GM19035 (cell line): ENCODE measurements at regions not wholly inside any gene's neighbourhood (a gene's known extent, or its start where the extent isn't known, plus 50 kb on each side); places are given as distances from the start of the nearest gene placed in this dataset.

Source experiments
- ATAC-seq: cut with Tn5 transposase; IDR thresholded peaks from one replicate; pipeline ENCODE4 v1.9.1; 2021; ENCODE audit not compliant: unreplicated experiment

DNA sequence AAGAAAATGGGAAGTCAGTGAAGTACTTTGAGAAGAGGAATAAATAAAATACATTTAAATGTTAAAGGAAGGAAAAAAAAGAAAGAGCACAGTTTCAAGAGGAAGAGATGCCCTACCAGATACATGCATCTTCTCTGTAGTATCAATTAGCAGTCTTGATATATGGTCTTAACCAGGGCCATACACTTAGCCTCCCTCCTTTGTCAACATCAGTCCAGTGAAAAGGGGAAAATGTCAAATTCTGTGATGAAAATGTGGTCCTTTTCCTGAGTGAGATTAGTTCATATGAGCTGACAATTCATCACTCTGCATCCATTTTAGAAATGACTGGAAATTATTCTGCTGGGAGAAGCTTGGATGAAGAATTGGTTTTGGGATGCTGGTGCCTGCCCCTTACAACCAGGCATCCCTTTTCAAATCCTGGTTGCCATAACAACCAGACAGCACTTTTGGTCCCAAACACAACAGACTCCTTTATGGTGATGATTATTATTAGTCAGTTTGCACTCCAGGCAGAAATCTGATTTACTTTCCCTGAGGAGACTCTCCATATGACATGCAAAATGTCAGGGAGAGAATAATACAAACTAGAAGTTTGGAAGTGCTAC is 933.6 kb upstream of the CDH8 start:
- no peak for ATAC-seq

DNA sequence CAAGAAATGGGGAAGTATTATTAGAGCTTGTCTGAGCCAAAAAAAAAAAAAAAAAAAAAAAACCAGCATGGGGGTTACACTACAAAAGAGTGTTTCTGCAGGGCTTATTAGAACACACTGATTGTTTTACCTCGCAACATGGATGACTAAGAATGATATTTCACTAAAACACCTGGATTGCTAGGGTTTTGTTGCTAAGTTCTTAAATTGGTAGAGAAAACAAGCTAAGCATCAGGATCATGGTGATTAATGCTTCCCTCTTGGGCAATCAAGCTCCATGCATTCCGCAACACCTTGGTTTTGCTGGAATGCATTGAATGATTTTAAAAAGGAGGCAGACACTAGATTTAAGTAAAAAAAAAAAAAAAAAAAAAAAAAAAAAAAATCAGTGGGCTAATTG is 931.4 kb upstream of the CDH8 start:
- ATAC-seq, result no peak

DNA sequence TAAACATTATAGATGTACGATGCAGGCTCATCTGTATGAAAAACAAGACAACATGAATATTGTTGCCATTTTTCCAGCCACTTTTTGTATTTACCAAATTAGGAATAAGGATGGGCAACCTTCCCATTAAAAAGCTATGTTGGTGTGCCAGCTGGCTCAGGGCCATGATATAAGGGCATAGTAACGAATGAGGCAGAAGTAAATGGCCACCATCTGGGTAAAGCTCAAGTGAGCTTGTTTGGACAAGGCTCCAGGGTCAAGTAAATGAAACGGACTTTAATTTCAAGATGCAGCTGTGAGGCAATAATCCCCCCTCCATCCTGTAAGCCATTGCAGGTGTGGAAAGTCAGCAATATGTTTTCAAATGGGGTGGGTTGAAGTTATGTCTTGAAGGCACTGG is 930.9 kb upstream of the CDH8 start:
- ATAC-seq, result no peak

DNA sequence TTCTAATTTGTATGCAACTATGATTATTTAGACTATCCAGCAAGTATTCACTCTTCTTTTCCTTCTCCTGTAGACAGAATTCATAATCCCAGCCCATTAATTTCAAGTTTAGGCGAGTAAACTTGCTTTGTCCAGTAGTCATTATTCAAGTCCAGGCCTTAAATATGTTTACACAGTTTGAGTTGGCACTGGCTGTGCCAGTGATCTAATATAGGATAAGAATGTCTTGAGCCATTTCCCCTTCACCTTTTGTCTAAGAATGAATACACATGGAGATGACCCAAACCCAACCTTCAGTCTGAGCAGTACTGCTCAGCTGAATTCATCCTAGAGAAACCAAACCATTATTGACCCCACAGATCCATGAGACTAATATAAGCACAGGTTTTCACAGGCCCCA is 930.4 kb upstream of the CDH8 start:
- ATAC-seq, result no peak

DNA sequence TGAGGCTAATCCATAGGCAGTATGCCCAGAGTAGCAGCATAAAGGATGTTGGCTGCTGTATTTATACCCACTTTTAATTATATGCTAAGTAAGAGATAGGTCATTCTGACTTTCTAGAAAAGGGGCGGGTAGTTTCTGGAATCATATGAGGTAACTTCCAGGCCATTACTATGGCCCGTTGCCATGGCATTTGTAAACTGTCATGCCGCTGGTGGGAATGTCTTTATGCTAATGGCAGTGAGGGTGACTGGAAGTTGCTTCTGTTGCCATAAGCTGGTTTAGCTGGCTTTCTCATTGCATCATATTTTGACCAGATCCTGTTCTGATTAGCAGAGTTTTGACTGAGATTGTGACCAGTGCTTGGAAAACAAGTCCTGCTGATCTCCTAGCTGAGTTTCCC is 929.6 kb upstream of the CDH8 start:
- no peak for ATAC-seq

DNA sequence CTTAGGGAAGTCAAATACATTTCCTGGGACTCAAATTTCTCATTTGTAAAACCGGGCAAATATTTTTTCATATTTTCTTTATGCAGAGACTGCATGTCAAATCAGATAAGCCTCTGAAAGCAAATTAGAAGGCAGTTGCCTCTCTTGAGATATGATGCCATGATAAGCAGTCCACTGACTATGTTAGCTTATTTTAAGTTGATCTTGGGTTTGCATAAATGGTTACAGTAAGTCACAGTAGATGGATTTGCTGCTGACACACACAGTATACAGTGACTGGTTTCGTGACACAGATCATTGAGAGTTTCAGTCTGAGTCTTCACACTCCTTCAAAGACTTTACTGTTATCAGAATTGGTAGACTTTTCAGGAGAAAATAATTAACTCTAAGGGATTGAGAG is 927.6 kb upstream of the CDH8 start:
- no peak for ATAC-seq

DNA sequence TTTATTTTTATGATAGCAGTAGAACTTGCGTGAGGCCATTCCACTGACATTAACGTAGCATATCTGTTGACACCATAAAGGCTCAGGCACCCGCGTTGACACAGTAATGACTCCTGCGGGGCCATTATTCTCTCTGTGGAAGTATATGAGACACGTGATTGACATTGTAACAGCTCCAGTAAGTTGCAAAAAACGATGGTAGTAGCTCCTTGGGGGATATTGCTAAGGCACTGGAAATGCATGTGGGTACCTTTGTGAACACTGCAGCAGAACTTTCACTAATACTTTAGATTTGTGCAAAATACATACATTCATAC is 918.8 kb upstream of the CDH8 start:
- no peak for ATAC-seq

DNA sequence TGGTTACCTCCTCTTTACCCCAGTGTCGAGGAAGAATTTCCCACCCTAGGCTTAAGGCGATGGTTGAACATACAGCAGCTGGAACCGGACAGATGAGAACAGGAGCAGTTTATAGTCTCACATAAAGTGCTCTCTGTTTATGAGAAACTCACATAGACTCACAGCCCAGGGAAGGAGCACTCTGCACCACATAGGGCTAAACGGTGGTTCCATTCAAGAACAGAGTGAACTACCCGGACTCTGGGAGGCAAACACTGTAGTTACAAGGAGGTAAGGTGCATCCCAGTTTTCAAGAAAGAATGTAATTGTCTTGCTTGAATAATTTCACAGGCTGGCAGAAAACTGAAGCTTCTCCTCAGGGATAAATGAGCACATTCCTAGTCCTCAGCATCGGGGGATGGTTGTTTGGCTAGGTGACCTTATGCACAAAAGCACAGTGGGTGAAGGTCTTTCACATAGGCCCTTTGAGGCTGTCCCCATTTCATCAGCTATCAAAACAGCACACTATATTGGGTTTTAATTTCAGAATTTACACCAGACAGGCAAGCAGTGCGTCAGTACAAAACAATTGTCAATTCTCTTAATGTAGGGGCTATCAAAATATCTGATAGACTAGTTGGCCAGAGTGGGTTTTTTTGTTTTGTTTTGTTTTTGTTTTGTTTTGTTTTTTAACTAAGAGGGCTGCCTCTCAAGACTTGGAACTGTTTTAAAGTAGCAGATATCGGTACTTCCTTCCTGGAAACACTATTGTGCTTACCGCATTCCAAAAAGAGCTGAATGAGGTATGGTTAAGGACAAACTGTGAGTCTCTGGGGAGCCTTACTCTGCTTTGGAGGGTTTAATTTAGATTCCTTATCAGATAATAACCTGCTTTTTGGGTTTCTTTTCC is 918.1 kb upstream of the CDH8 start:
- no peak for ATAC-seq

DNA sequence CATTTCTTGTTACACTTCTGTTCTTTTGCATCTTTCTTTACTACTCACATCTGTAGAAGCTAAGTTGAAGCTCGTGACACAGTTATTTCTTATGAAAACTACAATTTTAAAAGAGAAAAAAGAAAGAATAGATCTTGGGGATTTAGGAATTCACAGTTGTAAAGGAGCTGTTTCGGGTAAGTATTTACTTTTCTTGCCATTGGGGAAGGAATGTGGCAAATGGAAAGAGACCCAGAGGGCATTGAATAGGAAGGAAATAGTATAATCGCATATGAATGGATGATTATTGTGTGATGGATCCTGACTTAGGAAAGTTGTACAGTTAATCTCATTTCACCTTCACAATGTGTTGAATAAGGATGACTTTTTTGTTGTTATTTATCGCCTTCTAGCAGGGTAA is 914.1 kb upstream of the CDH8 start:
- ATAC-seq, result no peak

DNA sequence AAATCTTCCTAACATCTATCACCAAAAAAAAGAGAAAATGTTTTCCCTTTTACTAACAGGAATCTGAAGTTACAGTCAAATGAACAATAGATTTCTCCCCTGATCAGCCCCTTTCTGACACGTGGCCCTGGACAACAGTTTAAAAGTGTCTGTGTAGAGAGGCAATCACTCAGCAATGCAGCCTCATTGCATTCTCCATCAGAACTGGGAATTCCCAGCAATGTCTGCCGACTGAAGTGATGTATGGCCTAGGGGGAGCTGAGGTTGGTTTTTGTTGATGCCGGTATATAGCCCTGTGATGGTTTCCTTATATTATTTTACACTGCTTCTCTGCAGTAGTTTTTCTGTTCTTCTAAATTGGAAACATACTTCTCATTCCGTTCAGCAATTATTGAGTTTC is 904.3 kb upstream of the CDH8 start:
- ATAC-seq, result no peak

DNA sequence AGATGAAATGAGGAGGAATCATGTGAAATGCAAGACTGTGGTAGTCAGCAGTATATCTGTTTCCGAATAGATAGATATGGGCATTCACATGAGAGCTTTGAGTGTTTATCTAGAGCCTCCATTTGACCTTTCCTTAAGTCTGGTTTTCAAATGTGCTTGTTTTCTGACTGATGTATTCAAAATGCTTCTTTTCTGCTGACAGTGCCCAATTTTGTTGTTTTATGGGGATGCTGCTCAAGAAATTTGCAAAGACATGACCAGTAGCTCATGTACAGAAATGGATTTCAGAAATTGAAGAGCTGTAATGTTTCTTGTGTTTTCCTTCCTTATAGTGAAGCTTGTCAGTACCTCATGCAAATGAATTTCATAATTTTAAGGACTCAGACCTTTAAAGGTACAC is 903.4 kb upstream of the CDH8 start:
- ATAC-seq, result no peak

DNA sequence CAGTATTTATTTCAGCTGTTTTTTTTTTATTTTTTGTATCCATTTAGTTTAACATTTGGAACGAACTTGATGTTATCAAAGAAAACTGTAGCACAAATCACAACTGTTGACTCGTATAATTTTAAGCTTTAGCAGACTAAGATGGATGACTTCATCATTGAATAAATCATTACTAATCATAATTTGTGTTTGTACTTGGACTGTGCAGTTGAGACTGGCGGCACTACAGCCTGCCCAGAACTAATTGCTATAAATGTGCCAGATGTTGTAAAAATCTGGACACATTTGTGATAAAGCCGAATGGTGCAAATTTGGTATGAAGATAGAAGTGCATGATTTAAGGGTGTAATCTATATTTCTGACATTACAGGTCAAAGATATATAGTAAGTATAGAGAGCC is 897.7 kb upstream of the CDH8 start:
- ATAC-seq, result no peak

DNA sequence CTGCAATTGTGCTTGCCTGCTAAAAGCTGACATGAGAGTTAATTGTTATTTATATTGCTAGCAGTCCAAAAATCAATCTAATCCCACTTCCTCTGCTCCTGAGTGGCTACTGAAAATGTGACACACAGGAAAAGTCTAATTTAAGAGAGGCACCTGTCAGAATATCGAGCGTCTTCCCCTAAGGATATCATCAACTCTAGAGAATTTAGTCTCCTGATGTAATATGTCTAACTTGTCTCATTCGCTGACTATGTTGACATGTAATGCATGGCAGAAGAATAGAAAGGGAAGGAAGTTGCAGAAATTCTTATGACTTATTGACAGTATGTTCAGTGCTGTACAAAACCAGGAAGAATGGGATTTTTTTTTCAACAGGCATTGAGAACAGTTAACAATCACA is 893.4 kb upstream of the CDH8 start:
- no peak for ATAC-seq

DNA sequence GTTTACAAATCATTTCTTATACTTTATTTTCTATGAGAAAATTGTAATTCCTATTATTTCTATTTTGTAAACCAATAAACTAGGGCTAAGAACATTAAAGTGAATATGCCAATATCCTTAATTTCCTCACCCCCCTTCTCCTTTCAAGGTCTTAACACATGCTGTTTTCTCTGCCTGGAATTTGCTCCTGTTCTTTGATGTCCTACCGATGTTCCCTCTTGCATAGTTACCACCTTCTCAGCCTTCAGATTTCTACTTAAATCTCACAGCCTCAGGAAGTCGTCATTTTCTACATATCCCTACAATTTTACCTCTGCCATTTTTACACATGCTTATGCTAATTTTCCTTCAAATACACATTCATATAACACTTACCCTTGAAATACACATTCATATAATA is 890.9 kb upstream of the CDH8 start:
- no peak for ATAC-seq

DNA sequence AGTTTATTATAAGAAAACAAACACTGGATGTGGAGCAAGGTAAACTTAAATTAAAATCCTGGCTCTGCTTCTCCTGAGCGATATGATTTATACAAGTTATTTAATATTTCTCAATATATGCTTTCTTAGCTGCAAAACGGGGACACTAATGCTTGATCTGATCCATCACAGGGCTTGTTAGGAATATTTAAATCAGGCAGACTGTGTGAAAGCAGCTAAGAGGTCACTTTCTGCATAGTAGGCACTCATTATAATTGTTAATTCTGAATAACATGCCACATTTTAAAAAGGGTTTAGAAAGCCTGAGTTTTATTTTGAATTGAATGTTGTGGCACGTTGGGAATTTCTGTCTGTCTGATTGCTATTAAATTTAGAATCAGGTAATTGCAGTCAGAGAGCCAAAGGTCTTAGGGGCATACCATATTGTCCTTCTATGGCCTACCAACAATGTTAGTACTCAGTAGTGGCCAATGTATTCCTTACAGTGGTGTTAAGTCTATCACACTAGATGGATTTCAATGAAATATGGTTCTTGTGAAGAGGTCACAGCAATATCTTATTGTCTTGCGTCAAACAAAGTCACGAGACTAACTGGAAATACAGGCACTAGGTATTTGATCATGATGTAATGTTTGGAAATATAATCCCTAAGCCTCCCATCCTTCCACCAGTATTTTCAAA is 890.0 kb upstream of the CDH8 start:
- ATAC-seq, result no peak

DNA sequence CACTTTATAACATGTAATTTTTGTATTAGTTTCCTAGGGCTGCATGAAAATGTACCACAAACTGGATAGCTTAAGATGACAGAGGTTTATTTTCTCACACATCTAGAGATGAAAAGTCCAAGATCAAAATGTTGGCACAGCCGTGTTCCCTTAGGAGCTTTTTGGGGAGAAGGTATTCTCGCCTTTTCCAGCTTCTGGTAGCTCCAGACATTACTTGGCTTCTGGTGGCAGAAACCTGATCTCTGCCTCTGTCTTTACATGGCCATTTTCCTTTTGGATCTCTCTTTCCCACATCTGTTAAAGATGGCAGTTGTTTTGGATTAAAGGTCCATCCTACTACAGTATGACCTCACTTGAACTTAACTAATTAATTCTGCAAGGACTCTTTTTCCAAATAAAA is 885.7 kb upstream of the CDH8 start:
- ATAC-seq, result no peak

DNA sequence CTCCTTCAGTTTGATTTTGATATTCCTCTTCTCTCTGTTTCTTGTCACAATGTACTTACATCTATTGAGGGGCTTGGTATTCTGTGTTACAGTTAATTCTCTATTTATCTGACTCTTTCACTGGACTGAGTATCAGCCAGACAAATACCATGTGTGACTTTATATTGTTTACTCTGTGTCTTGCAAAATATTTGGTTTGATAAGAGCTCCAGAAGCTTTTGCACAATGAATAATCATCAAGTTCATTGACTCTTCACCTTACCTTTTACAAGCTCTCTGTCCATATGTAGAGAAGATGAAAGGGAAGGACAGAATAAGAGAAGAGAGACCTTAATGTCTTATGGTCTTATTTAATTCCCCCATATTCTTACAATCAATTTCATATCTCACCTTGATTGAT is 877.7 kb upstream of the CDH8 start:
- ATAC-seq, result no peak

DNA sequence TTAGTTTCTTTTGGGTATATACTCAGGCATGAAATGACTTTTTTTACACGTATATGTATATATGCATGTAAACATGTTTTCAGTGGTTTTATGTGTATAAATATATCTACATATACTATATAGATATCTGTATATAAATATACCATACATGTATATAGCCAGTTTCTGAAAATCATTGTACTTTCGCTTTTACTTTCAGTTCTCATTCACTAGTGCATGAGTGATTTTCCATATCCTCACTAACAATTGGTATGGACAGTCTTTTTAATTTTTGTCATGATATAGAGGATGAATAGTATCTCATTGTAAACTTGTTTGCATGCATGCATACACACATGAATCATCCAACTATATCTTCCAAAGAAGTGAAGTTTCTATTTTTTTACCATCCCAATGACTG is 877.1 kb upstream of the CDH8 start:
- ATAC-seq, result no peak

DNA sequence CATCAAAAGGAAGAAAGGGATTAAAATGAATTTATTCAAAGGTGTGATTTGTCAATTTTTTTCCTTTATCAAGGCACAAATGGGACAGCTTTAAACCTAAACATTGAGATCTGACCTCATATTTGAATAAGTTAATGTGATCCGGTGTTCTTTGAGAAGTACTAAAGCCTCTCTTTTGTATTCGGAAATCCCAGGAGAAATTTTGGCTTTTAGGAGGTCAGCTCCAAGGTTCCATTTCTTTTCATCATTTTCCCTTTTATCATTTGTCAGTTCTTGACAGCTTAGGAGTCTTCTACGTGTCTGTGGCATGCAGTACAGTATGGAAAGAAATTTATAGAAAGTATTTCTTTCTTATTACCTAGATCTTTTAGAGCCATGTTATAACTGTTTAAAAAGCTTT is 873.4 kb upstream of the CDH8 start:
- ATAC-seq, result no peak

DNA sequence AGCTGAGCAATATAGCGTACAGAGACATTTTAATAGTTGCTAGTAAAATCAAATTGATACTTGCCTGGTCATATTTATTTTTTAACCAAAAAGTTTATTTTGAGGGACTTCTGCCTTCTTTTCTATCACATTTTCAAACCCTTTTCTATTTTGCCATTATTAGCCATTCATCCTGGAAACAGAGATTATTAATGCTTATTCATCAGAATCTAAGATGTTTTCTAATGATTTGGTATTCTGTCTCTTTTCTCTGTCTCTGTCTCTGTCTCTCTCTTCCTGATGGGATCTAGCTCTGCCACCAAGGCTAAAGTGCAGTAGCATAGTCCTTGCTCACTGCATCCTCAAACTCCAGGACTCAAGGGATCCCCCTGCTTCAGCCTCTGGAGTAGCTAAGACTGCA is 871.3 kb upstream of the CDH8 start:
- ATAC-seq, result no peak

DNA sequence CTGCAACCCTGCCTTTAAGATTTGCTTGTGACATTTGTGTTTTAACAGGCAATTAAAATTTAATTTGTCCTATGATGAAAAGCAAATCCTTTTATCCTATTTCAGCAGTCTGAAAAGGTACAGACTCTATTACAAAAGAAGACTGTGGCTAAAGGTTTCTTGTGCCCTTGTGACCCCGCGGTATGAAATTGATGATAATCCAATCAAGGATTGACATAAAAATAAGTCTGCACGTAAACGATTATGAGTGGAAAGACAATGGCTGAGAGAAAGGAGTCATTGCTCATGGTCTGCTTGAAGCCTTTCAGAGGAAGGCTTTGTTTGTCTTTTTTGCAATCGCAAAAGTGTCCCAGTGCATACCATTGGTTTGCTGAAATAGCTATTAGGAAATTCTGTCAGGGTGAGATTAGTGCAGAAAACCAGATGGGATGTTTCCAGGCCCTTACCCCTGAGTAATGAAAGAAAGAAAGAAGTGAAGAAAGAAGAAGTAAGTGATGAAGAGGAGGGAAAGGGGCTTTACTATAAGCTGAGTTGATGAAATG is 867.8 kb upstream of the CDH8 start:
- ATAC-seq, result no peak

DNA sequence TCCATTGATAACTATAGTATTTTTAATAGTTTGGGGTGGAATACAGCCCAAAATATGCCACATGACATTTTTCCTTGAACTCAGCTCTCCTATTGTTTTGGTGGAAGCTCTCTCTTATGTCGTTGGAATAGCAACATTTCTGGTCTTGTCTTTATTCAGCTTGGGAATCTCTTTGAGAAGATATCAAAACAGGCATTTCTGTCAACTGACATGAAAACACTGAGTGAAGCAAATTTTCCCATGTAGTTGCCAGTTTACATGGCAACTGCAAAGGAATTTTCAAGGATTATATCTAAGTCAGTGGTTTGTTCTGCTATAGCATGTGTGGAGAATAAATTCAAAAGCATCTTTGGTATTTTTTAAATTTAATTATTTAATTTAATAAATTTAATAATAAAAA is 863.5 kb upstream of the CDH8 start:
- no peak for ATAC-seq
